ENCODE measurements at regions not wholly inside any gene's neighbourhood (a gene's known extent, or its start where the extent isn't known, plus 50 kb on each side); places are given as distances from the start of the nearest gene placed in this dataset.
"Not testable (repeated sequence)": the region's sequence is repeated elsewhere in the genome, so short reads cannot be mapped to it uniquely, and the experiment has no call there.

- TF ChIP-seq CTCF (IDR thresholded peaks at IDR 0.05) (no peak), ZFX (IDR thresholded peaks at IDR 0.05; ENCODE audit: borderline replicate concordance) (no peak)
- no peak overlapping the region for H3K27ac ChIP-seq
These were observed 747.6 kb downstream of the PCDH7 start for GRCh38 chr4:31467781-31468180.

GRCh38 chr4:31474221-31474620 lies 754.1 kb downstream of the PCDH7 start:
- TF ChIP-seq ZFX (IDR thresholded peaks at IDR 0.05; ENCODE audit: borderline replicate concordance) (no peak), CTCF (IDR thresholded peaks at IDR 0.05) (no peak)
- H3K27ac ChIP-seq: no peak overlapping the region

GRCh38 chr4:31482691-31483090 lies 762.5 kb downstream of the PCDH7 start:
- TF ChIP-seq CTCF (IDR thresholded peaks at IDR 0.05): no peak
- no peak for TF ChIP-seq ZFX (IDR thresholded peaks at IDR 0.05; ENCODE audit: borderline replicate concordance)
- H3K27ac ChIP-seq: no peak overlapping the region

- H3K27ac ChIP-seq: not testable (repeated sequence)
These were observed 779.0 kb downstream of the PCDH7 start for GRCh38 chr4:31499216-31499615.

GRCh38 chr4:31516520-31516919 lies 796.4 kb downstream of the PCDH7 start:
- no peak overlapping the region for H3K27ac ChIP-seq
- TF ChIP-seq ZFX (IDR thresholded peaks at IDR 0.05; ENCODE audit: borderline replicate concordance): no peak
- TF ChIP-seq CTCF (IDR thresholded peaks at IDR 0.05): no peak

- TF ChIP-seq CTCF (IDR thresholded peaks at IDR 0.05): no peak
- TF ChIP-seq ZFX (IDR thresholded peaks at IDR 0.05; ENCODE audit: borderline replicate concordance): no peak
- no peak overlapping the region for H3K27ac ChIP-seq
These were observed 798.7 kb downstream of the PCDH7 start for GRCh38 chr4:31518796-31519250.

- TF ChIP-seq CTCF (IDR thresholded peaks at IDR 0.05) (no peak), ZFX (IDR thresholded peaks at IDR 0.05; ENCODE audit: borderline replicate concordance) (no peak)
- no peak overlapping the region for H3K27ac ChIP-seq
These were observed 810.4 kb downstream of the PCDH7 start for GRCh38 chr4:31530555-31530954.

GRCh38 chr4:31538877-31539276 lies 818.7 kb downstream of the PCDH7 start:
- TF ChIP-seq ZFX (IDR thresholded peaks at IDR 0.05; ENCODE audit: borderline replicate concordance): no peak
- peak; percentile 36 for TF ChIP-seq CTCF (IDR thresholded peaks at IDR 0.05)
- H3K27ac ChIP-seq: no peak overlapping the region

All from 22Rv1 (cell line).